ENCODE measurements at regions not wholly inside any gene's neighbourhood (a gene's known extent, or its start where the extent isn't known, plus 50 kb on each side); places are given as distances from the start of the nearest gene placed in this dataset.
A peak's percentile ranks its signal among the peaks of the same experiment; 100 is the strongest.

DNA sequence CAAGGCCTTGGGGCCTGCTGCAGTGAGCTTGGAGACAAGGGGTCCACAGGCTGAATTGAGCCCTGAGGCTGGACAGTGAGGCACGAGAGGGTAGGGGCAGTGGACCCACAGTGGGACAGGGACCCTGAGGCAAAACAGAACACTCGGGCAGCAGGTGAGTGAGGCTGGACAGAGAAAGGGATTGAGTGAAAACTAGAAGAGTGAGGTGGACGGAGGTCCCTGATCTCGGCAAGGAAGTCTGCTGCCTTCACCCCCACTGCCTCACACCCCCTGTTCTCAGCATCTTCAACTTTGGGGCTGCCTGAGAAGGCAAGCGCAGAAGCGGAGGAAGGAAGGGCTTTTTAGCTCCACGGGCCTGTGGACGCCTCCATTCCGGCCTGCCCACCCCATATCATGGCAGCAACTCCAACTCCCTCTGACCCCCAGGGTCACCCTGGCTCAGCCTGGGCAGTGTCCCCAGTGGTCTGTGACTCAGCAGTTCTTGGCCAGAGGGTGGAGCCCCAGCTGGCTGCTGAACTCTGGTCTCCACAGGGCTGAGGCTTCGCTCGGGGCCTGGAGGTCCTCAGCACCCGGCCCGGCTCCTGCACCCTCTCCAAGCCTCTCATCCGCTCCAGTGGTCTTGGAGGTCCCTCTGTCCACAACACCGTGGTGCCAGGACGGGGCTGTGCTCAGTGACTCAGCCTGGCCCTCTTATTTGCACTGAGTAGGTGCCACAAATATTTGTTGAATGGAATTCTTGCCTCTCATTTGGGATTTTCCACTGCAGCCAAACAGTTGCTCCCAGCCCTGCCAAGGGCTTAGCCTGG lies 60.0 kb upstream of the EPS8L3 start:
- DNase-seq (ENCODE audit: low spot score in 2 of 2) = peak in 1 of 2 donors; percentile 85
- intact Hi-C loops (cut with DNase I; ENCODE audit: low total_unique reads) = no loop called here
- TF ChIP-seq POLR2A (IDR thresholded peaks at IDR 0.05) = no peak
- no peak for TF ChIP-seq CTCF (IDR thresholded peaks at IDR 0.05)
- 69 to 80% methylated on average over 16 of the region's 16 CpGs for WGBS, 2 donors
- no peak overlapping the region for H3K4me3 ChIP-seq (ENCODE audit: low read depth, poor library complexity, severe bottlenecking)

- intact Hi-C loops (cut with DNase I; ENCODE audit: low total_unique reads) = no loop called here
- 84 to 87% methylated on average over 6 of the region's 6 CpGs for WGBS, 2 donors
- peak in 1 of 2 donors; percentile 70 for DNase-seq (ENCODE audit: low spot score in 2 of 2)
- TF ChIP-seq CTCF (IDR thresholded peaks at IDR 0.05) (no peak), POLR2A (IDR thresholded peaks at IDR 0.05) (no peak)
- H3K4me3 ChIP-seq (ENCODE audit: low read depth, poor library complexity, severe bottlenecking) = no peak overlapping the region
Measured at GRCh38 chr1:109822749-109823542, 59.2 kb upstream of the EPS8L3 start.

- peak; percentile 77 to 90 for DNase-seq (ENCODE audit: low spot score in 2 of 2)
- intact Hi-C loops (cut with DNase I; ENCODE audit: low total_unique reads) = no loop called here
Measured at GRCh38 chr1:109821831-109822745, 58.4 kb upstream of the EPS8L3 start.

DNA sequence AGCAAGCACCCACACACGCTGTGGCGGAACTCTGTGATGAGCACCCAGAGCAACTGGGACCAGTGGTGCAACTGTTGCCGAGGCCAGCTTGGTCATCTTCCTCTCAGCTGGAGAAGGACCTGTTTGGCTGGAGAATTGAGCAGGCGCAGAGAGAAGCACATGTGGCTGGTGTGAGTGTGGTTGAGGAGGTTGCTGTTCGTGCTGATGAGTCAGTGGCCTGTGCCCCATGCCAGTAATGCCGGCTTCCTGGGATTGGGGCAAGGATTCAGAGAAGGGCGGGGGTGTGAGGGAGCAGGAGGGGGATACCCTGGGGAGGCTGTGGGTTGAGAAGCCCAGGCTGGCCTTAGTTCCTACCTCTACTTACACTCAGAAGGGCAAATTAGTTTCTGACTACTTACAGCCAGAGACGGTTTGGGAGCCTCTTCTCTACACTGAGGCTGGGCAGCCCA lies 57.5 kb upstream of the EPS8L3 start:
- TF ChIP-seq POLR2A (IDR thresholded peaks at IDR 0.05) = no peak
- no peak for TF ChIP-seq CTCF (IDR thresholded peaks at IDR 0.05)
- 23 to 24% methylated on average over 8 of the region's 8 CpGs for WGBS, 2 donors
- intact Hi-C loops (cut with DNase I; ENCODE audit: low total_unique reads) = no loop called here
- no peak overlapping the region for H3K4me3 ChIP-seq (ENCODE audit: low read depth, poor library complexity, severe bottlenecking)
- peak; percentile 78 to 95 for DNase-seq (ENCODE audit: low spot score in 2 of 2)

More at GRCh38 chr1:109821831-109822745, 58.4 kb upstream of the EPS8L3 start:
- 54 to 59% methylated on average over 11 to 14 of the region's 14 CpGs for WGBS, 2 donors
- no peak overlapping the region for H3K4me3 ChIP-seq (ENCODE audit: low read depth, poor library complexity, severe bottlenecking)
- TF ChIP-seq CTCF (IDR thresholded peaks at IDR 0.05) = no peak
- no peak for TF ChIP-seq POLR2A (IDR thresholded peaks at IDR 0.05)

GRCh38 chr1:109819906-109820305 lies 56.2 kb upstream of the EPS8L3 start:
- peak in 1 of 2 donors; percentile 68 for DNase-seq (ENCODE audit: low spot score in 2 of 2)
- TF ChIP-seq CTCF (IDR thresholded peaks at IDR 0.05) = no peak
- no peak for TF ChIP-seq POLR2A (IDR thresholded peaks at IDR 0.05)
- intact Hi-C loops (cut with DNase I; ENCODE audit: low total_unique reads) = no loop called here

More at GRCh38 chr1:109819906-109820305, 56.2 kb upstream of the EPS8L3 start:
- 90 to 92% methylated on average over 3 of the region's 3 CpGs for WGBS, 2 donors
- no peak overlapping the region for H3K4me3 ChIP-seq (ENCODE audit: low read depth, poor library complexity, severe bottlenecking)

Data from lower leg skin (tissue), 4 donors.